ENCODE measurements at regions not wholly inside any gene's neighbourhood (a gene's known extent, or its start where the extent isn't known, plus 50 kb on each side); places are given as distances from the start of the nearest gene placed in this dataset.

GRCh38 chrX:124720532-124720931, 374.2 kb downstream of the SH2D1A start:
- TF ChIP-seq POLR2A (IDR thresholded peaks at IDR 0.05; ENCODE audit: low read depth, low read length) (no peak), POLR2AphosphoS5 (IDR thresholded peaks at IDR 0.05; ENCODE audit: low read depth, low read length) (no peak), TAF1 (IDR thresholded peaks at IDR 0.05; ENCODE audit: borderline replicate concordance, low read depth, low read length) (no peak)

All from GM12892 (cell line).